ENCODE measurements at regions not wholly inside any gene's neighbourhood (a gene's known extent, or its start where the extent isn't known, plus 50 kb on each side); places are given as distances from the start of the nearest gene placed in this dataset.

DNA sequence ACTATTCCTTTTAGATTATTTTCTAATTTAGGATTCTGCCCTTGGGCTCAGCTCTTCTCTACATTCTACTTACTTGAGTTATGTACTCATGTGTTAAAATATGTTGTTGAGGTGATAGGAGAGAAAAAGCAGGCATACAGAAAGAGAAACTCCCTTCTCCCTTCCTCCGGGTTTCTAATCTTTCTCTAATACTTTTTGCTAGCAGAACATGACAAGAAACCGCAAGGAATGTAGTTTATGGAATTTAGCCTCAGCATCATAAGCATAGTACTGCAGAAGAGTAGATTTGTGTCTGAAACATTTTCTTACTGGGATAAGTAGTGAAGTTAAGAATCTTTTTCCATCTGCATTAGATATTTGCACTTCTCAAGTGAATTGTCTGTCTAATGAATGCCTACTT is 139.5 kb upstream of the CYLC2 start:
- no peak overlapping the region for H3K27ac ChIP-seq
- TF ChIP-seq, protein P1, sequence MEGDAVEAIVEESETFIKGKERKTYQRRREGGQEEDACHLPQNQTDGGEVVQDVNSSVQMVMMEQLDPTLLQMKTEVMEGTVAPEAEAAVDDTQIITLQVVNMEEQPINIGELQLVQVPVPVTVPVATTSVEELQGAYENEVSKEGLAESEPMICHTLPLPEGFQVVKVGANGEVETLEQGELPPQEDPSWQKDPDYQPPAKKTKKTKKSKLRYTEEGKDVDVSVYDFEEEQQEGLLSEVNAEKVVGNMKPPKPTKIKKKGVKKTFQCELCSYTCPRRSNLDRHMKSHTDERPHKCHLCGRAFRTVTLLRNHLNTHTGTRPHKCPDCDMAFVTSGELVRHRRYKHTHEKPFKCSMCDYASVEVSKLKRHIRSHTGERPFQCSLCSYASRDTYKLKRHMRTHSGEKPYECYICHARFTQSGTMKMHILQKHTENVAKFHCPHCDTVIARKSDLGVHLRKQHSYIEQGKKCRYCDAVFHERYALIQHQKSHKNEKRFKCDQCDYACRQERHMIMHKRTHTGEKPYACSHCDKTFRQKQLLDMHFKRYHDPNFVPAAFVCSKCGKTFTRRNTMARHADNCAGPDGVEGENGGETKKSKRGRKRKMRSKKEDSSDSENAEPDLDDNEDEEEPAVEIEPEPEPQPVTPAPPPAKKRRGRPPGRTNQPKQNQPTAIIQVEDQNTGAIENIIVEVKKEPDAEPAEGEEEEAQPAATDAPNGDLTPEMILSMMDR (conservative IDR thresholded peaks at IDR 0.05), result no peak

DNA sequence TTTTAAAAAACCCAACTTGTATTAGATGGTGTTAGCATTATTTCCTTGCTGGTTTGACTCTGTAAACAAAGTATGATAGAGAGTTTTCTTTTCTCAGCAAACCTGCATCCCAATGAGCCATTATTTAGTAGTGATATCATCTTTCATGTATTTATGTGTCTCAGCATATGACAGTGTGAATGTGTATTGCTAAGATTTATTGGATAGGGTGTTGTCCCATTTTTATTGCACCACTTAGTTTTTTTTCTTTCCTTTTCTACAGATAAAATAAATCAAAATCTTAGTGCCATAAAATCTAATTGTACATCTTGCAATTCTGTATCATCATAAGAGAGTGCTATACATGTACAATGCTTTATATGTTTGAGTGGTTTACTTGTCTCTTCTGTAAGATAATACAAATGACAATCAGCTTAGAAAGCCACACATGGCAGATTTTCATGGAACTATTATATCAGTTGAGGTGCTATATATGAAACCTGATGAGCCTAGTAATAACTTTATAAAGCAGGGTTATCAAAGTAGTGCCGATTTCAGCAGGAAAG is 149.2 kb upstream of the CYLC2 start:
- H3K27ac ChIP-seq, result no peak overlapping the region
- TF ChIP-seq, protein P1 (conservative IDR thresholded peaks at IDR 0.05), result no peak

DNA sequence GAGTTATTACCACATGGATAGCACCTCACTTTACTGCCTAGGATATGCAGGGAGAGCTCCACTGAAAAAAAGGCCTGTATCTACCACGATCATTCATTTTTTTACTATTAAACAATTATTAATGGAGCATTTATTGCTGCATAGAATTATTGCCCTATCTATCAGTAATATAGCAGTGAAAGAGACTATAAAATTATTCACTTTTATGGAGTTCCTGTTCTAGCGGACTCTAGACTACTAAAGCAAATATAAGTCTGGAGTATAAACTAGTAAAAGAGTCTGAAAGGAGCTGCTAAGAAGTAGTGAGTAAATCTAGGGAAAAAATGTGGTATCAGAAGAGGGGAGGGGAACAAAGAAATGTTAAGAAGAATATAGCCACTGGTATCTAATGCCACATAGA is 150.4 kb upstream of the CYLC2 start:
- TF ChIP-seq, protein P1 (conservative IDR thresholded peaks at IDR 0.05), result no peak

DNA sequence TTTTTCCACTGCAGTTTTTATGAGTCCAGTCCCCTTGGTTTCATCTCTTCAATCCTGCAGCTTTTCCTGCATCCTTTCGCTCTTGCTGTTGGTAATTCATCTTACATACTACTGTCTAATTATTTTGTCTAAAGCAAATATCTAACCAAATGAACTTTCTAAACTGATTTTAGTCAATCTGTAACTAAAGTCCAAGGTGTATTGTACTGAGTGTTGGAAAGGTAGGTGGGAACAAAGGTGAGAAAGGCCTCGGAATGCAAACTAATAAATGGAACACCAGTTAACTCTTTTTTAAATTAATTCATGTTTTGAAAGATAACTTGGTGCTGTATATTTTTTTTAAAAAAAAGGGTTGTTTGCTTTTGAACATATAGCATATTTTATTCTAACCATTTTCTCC is 152.7 kb upstream of the CYLC2 start:
- H3K27ac ChIP-seq, result no peak overlapping the region
- TF ChIP-seq, protein P1 (conservative IDR thresholded peaks at IDR 0.05), result no peak

More for the DNA sequence above, 150.4 kb upstream of the CYLC2 start:
- H3K27ac ChIP-seq, result peak overlapping the region; percentile 31; the same call in 1 of the 2 replicates

DNA sequence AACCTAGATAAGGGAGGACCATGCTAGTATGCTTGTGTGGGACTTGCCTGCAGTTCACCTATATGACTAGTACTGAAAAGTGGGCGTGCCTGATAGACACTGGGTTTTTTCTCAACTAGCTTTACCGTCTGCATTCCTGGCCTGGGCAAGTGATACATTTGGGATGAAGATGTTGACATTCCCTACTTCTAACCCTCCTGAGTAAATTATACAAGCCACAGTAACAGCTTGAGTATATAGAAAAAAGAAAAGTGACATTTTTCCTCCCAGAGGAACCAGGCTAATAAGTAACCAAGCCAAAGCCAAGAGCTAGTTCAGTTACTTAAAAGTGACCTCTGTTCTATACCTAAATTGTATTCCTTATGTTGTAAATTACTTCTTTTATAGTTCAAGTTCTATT is 153.8 kb upstream of the CYLC2 start:
- no peak overlapping the region for H3K27ac ChIP-seq
- TF ChIP-seq, protein P1 (conservative IDR thresholded peaks at IDR 0.05), result no peak

DNA sequence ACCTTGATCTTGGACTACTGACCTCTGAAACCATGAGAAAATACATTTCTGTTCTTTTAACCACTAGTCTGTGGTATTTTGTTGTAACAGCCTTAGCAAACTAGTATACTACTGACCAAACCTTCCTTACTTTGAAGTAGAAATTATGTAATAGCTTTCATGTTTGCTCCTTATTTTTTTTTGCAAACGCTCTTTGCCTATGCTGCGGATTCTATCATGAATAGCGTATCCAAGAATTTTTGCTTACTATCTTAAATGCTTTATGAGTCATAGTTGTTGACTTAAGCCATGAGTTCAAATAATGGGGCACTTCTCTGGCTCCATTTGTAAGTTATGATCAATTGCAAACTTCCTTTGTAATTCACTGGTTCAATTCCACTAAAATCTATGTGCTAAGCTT is 154.8 kb upstream of the CYLC2 start:
- TF ChIP-seq, protein P1 (conservative IDR thresholded peaks at IDR 0.05), result no peak
- H3K27ac ChIP-seq, result no peak overlapping the region

DNA sequence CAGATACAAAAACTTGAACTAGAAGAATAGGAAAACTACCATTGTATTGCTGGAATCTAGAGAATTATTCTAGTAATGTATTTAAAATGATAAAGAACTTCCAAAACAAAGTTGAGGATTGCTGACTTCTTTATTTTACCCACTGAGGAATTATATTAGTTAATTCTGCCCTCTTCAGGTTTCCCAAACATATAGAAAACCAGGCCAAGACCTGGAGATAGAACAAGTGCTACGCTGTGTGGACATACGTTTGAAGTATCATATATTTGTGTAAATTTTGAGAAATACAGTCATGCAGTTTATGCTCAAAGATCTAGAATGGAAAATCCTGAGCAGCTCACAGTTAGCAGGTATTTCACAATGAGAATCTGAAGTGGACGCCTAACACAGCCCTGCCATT is 162.3 kb upstream of the CYLC2 start:
- H3K27ac ChIP-seq, result peak overlapping the region; percentile 38
- TF ChIP-seq, protein P1 (conservative IDR thresholded peaks at IDR 0.05), result peak; percentile 13; the same call in 1 of the 2 replicates
